ENCODE measurements at regions not wholly inside any gene's neighbourhood (a gene's known extent, or its start where the extent isn't known, plus 50 kb on each side); places are given as distances from the start of the nearest gene placed in this dataset.

- Histone ChIP-seq H4K20me1 (ENCODE audit: low read depth) (no peaks in the 10 kb centered on the region), H3K4me1 (peaks cover 16% of the 10 kb centered on the region), H3K79me2 (ENCODE audit: low read depth) (no peaks in the 10 kb centered on the region), H2AFZ (replicated peaks) (no peak overlapping the region), H3K9ac (no peak overlapping the region), H3K27ac (no peak overlapping the region), H3K9me3 (ENCODE audit: low read depth) (no peaks in the 10 kb centered on the region), H3K4me3 (no peak overlapping the region), H3K27me3 (no peaks in the 10 kb centered on the region), H3F3A (ENCODE audit: low read depth) (peaks cover 3% of the 10 kb centered on the region), H3K4me2 (no peak overlapping the region), H3K36me3 (no peaks in the 10 kb centered on the region)
- Mint-ChIP-seq H3K27me3 (ENCODE audit: insufficient read depth, low read depth) (peaks cover 3% of the 10 kb centered on the region), H3K9me3 (no peaks in the 10 kb centered on the region), H3K27ac (no peak overlapping the region), H3K4me3 (no peak overlapping the region), H3K36me3 (peaks cover 2% of the 10 kb centered on the region), H3K4me1 (peaks cover 8% of the 10 kb centered on the region)
- TF ChIP-seq, protein P1, sequence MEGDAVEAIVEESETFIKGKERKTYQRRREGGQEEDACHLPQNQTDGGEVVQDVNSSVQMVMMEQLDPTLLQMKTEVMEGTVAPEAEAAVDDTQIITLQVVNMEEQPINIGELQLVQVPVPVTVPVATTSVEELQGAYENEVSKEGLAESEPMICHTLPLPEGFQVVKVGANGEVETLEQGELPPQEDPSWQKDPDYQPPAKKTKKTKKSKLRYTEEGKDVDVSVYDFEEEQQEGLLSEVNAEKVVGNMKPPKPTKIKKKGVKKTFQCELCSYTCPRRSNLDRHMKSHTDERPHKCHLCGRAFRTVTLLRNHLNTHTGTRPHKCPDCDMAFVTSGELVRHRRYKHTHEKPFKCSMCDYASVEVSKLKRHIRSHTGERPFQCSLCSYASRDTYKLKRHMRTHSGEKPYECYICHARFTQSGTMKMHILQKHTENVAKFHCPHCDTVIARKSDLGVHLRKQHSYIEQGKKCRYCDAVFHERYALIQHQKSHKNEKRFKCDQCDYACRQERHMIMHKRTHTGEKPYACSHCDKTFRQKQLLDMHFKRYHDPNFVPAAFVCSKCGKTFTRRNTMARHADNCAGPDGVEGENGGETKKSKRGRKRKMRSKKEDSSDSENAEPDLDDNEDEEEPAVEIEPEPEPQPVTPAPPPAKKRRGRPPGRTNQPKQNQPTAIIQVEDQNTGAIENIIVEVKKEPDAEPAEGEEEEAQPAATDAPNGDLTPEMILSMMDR (IDR thresholded peaks at IDR 0.05), result no peak
- TF ChIP-seq EZH2phosphoT487 (IDR thresholded peaks at IDR 0.05) (no peak), EZH2 (IDR thresholded peaks at IDR 0.05) (no peak)
- no peak for DNase-seq (ENCODE audit: low spot score)
These were observed 812.9 kb upstream of the ZNF608 start for GRCh38 chr5:125559296-125559695.

DNA sequence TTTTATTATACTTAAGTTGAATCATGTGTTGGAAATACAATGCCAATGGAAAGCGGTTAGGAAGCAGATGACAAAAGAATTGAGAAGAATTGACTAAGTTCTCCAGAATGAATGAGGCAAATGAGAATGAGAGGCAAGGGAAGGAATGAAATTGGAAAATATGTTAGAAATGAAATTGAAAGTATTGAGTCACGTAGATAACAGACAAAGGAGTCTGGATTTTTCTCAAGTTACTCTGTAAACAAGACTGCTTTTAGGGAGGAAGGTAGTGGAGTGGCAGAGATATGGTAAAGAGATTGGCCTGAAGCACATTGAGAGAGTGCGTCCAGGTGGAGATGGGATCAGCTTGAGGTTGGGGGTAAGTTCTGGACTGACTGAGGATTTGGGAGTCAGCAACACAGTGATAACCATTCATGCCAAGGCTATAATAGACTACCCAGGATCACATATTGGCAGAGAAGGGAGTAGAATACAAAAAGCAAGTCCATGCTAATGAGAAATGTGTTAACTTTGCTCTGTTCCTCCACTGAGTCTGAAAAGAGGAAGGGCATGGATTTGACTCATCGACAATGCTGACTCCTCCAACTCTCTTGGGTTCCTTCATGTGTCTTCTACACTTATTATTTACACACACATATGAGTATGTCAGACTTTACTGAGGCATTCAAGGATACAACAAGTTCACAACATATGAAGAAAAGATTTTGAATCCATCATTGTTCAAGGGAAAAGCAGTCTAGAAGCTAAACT, 814.2 kb upstream of the ZNF608 start:
- DNase-seq (ENCODE audit: low spot score), result no peak
- Histone ChIP-seq H3K27ac (no peak overlapping the region), H2AFZ (replicated peaks) (no peak overlapping the region), H4K20me1 (ENCODE audit: low read depth) (no peaks in the 10 kb centered on the region), H3F3A (ENCODE audit: low read depth) (no peaks in the 10 kb centered on the region), H3K4me3 (no peak overlapping the region), H3K4me1 (peaks cover 3% of the 10 kb centered on the region), H3K27me3 (no peaks in the 10 kb centered on the region), H3K4me2 (no peak overlapping the region), H3K36me3 (no peaks in the 10 kb centered on the region), H3K9me3 (ENCODE audit: low read depth) (no peaks in the 10 kb centered on the region), H3K9ac (no peak overlapping the region), H3K79me2 (ENCODE audit: low read depth) (no peaks in the 10 kb centered on the region)
- Mint-ChIP-seq H3K27me3 (ENCODE audit: insufficient read depth, low read depth) (no peaks in the 10 kb centered on the region), H3K4me1 (no peaks in the 10 kb centered on the region), H3K9me3 (peaks cover 5% of the 10 kb centered on the region), H3K4me3 (no peak overlapping the region), H3K27ac (no peak overlapping the region), H3K36me3 (peaks cover 2% of the 10 kb centered on the region)
- TF ChIP-seq, protein P1 (IDR thresholded peaks at IDR 0.05), result no peak
- TF ChIP-seq EZH2phosphoT487 (IDR thresholded peaks at IDR 0.05), result no peak
- no peak for TF ChIP-seq EZH2 (IDR thresholded peaks at IDR 0.05)

DNA sequence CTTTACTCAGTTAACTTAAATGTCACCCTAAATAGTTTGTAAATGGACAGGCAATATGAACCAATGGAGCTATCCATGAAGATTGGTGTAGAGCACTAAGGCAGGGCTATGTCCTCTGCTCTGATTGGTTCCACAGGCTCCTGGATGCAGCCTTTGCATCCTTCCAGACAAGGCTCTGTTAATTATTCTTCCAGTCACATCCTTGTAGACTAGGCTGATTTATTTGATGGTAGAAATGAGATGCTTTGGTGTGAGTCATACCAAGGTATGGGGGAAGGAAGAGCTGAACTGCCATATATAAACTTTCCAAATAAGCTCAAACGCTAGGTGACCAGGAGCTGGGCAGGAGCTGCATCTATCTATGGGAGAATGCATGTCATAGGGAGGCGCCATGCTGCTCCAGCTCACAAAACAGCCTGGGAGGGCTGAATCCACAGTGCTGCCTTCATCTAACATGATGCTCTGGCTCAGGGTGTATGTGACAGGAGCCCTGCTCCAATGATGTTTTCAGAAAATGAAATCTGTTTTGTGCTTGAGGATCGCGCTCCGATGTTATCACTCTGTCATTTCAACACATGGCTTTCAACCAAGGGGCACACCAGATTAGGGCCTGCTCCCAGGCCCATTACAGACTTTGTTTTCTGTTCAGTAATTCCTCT, 818.0 kb upstream of the ZNF608 start:
- H3K4me1 ChIP-seq, result no peaks in the 10 kb centered on the region
- no peak for DNase-seq (ENCODE audit: low spot score)
- no peak overlapping the region for H3K27ac Mint-ChIP-seq
- H3K27ac ChIP-seq, result no peak overlapping the region
- no peak for TF ChIP-seq EZH2phosphoT487 (IDR thresholded peaks at IDR 0.05)
- TF ChIP-seq, protein P1 (IDR thresholded peaks at IDR 0.05), result no peak
- no peak for TF ChIP-seq EZH2 (IDR thresholded peaks at IDR 0.05)
- no peaks in the 10 kb centered on the region for H4K20me1 ChIP-seq (ENCODE audit: low read depth)
- H3K27me3 Mint-ChIP-seq (ENCODE audit: insufficient read depth, low read depth), result peaks cover 2% of the 10 kb centered on the region
- peaks cover 20% of the 10 kb centered on the region for H3K9me3 Mint-ChIP-seq
- no peaks in the 10 kb centered on the region for H3K27me3 ChIP-seq
- no peaks in the 10 kb centered on the region for H3K79me2 ChIP-seq (ENCODE audit: low read depth)
- H2AFZ ChIP-seq (replicated peaks), result no peak overlapping the region
- no peaks in the 10 kb centered on the region for H3K4me1 Mint-ChIP-seq
- no peaks in the 10 kb centered on the region for H3F3A ChIP-seq (ENCODE audit: low read depth)
- no peak overlapping the region for H3K9ac ChIP-seq
- no peak overlapping the region for H3K4me3 ChIP-seq
- H3K4me3 Mint-ChIP-seq, result no peak overlapping the region
- H3K4me2 ChIP-seq, result no peak overlapping the region
- no peaks in the 10 kb centered on the region for H3K9me3 ChIP-seq (ENCODE audit: low read depth)
- no peaks in the 10 kb centered on the region for H3K36me3 ChIP-seq
- peaks cover 11% of the 10 kb centered on the region for H3K36me3 Mint-ChIP-seq
